ENCODE measurements at regions not wholly inside any gene's neighbourhood (a gene's known extent, or its start where the extent isn't known, plus 50 kb on each side); places are given as distances from the start of the nearest gene placed in this dataset.

DNA sequence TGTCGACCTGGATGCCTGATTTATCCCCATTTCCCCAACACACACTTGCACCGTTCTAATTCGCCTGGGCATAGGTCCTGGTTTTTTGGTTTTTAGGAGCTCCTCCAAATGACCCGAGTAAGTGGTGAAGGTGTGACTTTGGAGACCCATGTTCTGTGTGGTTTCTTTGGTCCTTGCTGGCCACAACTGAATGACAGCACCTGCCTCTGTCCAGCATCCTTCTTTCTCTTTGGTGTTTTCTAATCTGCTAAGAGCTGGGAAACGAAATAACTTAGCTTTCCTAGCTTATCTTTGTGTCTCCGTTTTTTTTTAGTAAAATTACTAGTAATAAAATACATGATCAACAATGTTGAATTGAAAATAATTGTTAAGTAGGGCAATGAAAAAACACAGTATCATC is 120.2 kb downstream of the PRLHR start:
- Histone ChIP-seq H2BK20ac (ENCODE audit: low read depth, low read length, poor library complexity, severe bottlenecking) (no peak overlapping the region), H2AFZ (ENCODE audit: low read length) (no peak overlapping the region), H3K79me2 (ENCODE audit: insufficient read depth, low read length) (no peaks in the 10 kb centered on the region), H3K23me2 (ENCODE audit: insufficient read length, low read depth, low read length, poor library complexity, severe bottlenecking) (no peaks in the 10 kb centered on the region), H3K27me3 (ENCODE audit: insufficient read depth, low read length) (no peaks in the 10 kb centered on the region), H3K23ac (ENCODE audit: insufficient read length, low read depth, low read length) (no peak overlapping the region), H3K27ac (ENCODE audit: insufficient read length, low read depth, low read length) (no peak overlapping the region), H4K20me1 (ENCODE audit: control insufficient read depth, insufficient read depth, insufficient read length) (no peaks in the 10 kb centered on the region), H3K79me1 (ENCODE audit: insufficient read depth, low read depth, low read length, poor library complexity, severe bottlenecking) (no peaks in the 10 kb centered on the region), H2BK5ac (ENCODE audit: insufficient read length, low read length) (no peak overlapping the region), H4K5ac (ENCODE audit: insufficient read length, low read depth, low read length) (no peak overlapping the region), H3K4me2 (ENCODE audit: insufficient read depth, insufficient read length, low read length) (no peak overlapping the region), H2BK12ac (ENCODE audit: insufficient read length, low read depth, low read length) (no peak overlapping the region), H3K14ac (ENCODE audit: insufficient read depth, low read length) (no peak overlapping the region), H3K4me1 (ENCODE audit: insufficient read depth, low read length) (no peaks in the 10 kb centered on the region), H3K9ac (ENCODE audit: extremely low read depth, insufficient read length, low read length) (no peak overlapping the region), H4K91ac (ENCODE audit: insufficient read length, low read depth, low read length) (no peak overlapping the region), H3K9me3 (ENCODE audit: control insufficient read depth, low read depth, low read length) (no peaks in the 10 kb centered on the region), H3K18ac (ENCODE audit: insufficient read length, low read depth, low read length) (no peak overlapping the region), H2BK15ac (ENCODE audit: low read depth, low read length) (no peak overlapping the region), H2AK5ac (ENCODE audit: insufficient read length, low read length) (no peak overlapping the region), H2BK120ac (ENCODE audit: low read depth, low read length, poor library complexity, severe bottlenecking) (no peak overlapping the region), H3K56ac (ENCODE audit: insufficient read length, low read depth, low read length) (no peak overlapping the region), H3K4ac (ENCODE audit: low read depth, low read length) (no peak overlapping the region), H3T11ph (ENCODE audit: low read length) (no peak overlapping the region), H4K8ac (replicated peaks; ENCODE audit: insufficient read length, low read depth, low read length) (no peak overlapping the region)
- DNase-seq = no peak
- Mint-ChIP-seq H3K4me1 (peaks cover 8 to 10% of the 10 kb centered on the region in 2 experiments), H3K4me3 (no peak overlapping the region), H3K36me3 (ENCODE audit: insufficient read depth in 1 of 3, low read depth in 3 of 3) (no peaks in the 10 kb centered on the region; a peak in 1 of 7 replicates), H3K9me3 (no peaks in the 10 kb centered on the region), H3K27me3 (ENCODE audit: low read depth) (peaks cover 2% of the 10 kb centered on the region), H3K27ac (no peak overlapping the region)
- WGBS (ENCODE audit: extremely low coverage, insufficient read length, low lambda C conversion rate) = no CpG with 5 or more reads among the region's 6 CpGs
- TF ChIP-seq, protein P1, sequence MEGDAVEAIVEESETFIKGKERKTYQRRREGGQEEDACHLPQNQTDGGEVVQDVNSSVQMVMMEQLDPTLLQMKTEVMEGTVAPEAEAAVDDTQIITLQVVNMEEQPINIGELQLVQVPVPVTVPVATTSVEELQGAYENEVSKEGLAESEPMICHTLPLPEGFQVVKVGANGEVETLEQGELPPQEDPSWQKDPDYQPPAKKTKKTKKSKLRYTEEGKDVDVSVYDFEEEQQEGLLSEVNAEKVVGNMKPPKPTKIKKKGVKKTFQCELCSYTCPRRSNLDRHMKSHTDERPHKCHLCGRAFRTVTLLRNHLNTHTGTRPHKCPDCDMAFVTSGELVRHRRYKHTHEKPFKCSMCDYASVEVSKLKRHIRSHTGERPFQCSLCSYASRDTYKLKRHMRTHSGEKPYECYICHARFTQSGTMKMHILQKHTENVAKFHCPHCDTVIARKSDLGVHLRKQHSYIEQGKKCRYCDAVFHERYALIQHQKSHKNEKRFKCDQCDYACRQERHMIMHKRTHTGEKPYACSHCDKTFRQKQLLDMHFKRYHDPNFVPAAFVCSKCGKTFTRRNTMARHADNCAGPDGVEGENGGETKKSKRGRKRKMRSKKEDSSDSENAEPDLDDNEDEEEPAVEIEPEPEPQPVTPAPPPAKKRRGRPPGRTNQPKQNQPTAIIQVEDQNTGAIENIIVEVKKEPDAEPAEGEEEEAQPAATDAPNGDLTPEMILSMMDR (conservative IDR thresholded peaks at IDR 0.05) = no peak
